ENCODE measurements at regions not wholly inside any gene's neighbourhood (a gene's known extent, or its start where the extent isn't known, plus 50 kb on each side); places are given as distances from the start of the nearest gene placed in this dataset.

DNA sequence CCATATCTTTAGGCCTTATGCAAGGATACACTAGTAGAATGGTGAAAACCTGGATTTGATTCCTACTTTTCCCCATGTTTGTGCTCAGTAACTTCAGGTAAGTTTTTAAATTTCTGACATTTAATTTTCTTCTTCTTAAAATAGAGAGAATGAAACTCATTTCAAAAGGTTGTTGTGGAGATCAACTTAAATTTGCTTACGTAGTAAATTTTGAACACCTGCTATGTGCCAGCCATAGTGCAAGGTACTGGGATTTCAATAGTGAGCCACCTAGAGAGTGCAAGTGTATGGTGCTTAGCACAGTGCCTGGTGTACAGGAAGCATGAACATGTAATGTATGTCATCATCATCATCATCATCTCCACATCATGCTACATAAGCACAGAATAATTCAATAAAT, 73.6 kb upstream of the SMIM36 start:
- DNase-seq = no peak

DNA sequence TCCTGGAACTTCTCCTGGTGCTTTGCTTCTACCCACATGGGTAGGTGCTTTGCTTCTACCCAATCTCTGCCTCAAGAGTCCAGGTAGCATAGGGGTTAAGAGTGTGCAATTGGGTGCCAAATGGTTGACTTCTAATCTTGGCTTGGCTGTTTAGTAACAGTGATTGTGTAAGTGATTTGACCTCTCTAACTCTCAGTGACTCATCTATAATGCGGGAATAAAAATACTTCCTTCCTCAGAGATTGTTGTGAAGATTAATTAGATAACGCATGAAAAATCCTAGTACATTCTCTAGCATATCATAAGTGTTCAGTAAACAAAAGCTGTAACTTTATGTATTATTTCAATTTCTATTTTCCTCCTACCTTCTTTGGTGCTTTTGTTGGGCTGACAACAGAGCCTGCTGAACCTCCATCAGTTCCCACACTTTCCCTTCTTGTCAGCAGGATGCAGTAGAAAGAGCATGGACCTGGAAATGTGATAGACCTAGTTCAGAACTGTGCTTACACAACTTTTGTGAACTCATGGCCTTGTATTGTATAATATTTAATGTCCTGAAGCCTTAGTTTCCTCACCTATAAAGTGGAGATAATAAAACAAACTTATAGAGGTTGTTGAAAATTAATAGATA, 72.9 kb upstream of the SMIM36 start:
- no peak for DNase-seq

DNA sequence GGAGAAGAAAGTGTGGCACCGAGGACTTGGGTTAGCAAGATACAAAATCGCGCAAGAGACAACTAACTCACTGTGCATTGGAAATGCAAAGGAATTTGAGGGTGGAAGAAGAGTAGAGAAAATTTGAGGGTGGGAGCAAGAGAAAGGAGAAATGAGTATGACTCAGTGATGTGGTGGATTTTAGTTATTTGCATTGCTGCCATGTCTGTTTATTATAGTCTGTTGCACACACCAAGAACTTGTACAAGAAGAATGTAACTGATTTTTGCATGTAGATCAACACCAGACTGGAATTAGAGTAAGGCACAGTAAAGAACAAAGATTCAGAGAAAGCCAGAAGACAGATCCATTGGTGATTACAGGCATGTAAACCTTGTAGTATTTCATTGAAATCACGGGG, 71.6 kb upstream of the SMIM36 start:
- DNase-seq = no peak

DNA sequence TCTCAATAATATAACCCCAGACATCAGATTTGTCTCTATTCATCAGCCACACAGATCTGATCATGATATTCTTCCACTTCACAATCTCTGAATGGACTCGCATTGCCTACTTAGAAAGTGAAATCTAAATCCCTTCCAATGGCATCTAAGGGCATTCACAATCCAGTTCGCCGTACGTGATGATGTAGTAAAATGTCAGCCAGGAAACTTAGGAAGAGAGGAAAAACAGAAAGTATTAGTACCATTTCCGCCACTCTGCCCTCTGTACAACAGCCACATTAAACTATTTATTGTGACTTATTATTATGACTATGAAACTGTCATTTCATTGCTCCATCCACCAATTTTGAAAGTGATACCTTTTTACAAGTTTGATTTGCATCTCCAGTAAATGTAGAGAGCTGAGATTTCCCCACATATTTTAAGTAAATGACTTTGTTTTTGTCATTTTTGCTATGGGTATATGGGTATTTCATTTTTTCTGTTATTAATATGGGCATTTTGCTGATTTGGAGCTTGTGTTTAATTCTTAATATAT, 69.4 kb upstream of the SMIM36 start:
- DNase-seq = no peak

DNA sequence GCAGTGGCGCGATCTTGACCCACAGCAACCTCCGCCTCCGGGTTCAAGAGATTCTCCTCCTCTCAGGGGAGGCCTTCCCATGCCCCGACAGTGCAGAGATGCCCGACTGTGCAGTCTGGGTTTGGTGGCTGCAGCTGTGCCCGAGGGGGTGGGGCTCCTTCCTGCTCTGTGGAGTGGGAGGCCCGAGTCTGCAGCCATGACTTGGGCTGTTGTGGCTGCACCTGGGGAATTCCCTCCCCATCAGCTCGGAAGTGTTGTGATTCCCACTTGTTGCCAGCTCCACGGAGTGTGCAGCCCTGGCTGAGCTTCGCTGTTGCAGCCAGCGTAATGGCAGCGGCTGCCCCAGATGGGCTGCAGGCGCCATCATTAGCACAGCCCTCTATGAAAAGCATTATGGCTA, 66.4 kb upstream of the SMIM36 start:
- DNase-seq = peak in 1 of 51 donors; percentile 3

DNA sequence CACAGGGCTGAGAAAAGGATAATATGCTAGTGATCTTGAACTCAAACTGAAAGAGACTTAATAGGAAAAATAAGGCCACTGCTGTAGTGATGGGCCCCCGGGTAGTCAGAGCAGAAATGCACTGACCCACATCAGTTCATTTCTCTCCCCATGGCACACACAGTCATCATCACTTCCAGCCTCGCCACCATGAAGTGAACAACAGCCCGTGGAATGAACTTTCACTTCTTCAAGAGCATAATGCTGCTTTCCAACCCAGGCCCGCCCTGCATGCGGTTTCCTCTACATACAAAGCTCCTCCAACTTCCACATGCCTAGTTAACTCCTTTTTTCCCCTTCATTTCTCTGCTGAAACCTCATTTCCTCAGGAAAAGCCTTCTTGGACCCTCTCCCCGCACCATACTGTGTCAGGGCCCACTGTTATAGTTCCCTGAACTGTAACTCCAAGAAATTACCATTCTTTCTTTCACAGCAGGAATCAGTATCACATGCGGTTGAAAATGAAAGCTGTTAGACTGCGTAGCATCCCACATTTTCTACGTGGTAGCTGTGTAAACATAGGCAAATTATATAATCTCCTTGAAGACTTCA, 65.8 kb upstream of the SMIM36 start:
- DNase-seq = peak in 9 of 51 donors; percentile 1 to 22 (median 9)

DNA sequence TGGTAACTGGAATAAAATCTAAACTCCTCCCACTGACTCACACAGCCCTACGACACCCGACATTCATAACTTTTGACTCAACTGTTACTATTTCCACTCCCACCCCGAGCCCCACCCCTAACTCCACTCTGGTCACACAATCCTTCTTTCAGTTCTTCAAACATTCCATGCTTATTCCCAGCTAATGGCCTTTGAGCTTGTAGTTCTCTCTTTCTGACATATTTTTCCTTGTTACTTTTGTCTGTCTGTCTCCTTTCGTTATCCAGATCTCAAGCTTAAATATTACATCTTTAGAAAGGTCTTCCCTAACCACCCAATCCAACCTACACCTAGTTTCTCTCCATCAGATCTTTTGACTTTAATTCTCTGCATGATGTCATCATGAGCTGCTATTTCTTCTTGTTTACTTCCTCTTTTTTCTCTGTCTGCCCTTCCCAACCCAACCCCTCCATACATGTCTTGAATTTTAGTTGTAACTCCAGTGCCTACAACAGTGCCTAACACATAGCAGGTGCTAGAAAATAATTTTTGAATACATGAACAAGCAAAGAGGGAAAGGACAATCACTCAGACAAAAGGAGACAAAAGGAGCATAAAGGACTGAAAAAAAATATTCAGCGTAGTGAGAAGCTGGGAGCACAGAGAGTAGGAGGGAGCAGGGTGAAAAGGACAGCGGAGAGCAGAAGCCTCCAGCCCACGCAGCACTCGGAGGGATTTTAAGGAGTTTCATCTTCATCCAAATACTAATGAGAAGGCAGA, 65.2 kb upstream of the SMIM36 start:
- DNase-seq = no peak

DNA sequence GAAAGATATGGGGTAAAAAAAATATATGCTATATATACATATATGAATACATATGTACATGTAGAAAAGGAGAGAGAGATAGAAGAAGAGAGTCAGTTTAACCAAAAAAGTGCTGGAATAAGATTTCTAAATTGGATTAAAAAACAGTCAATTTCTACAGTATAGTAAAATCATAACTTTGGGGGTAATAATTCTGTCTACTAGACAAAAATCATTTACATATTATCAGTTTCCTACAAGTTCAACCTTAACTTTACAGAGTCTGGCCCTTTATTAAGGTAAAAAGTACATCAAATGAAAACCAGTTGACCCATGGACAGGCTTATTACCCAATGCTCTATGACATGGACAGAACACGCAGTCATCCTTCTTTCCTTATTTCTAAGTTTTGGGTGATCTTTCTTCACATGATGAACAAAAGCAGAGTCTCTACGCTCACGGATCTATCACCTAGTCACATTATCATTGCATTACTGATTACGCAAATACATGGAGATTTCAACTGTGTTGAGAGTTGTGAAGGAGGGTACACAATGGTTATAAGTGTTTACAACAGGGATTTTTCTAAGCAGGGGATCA, 63.9 kb upstream of the SMIM36 start:
- no peak for DNase-seq

DNA sequence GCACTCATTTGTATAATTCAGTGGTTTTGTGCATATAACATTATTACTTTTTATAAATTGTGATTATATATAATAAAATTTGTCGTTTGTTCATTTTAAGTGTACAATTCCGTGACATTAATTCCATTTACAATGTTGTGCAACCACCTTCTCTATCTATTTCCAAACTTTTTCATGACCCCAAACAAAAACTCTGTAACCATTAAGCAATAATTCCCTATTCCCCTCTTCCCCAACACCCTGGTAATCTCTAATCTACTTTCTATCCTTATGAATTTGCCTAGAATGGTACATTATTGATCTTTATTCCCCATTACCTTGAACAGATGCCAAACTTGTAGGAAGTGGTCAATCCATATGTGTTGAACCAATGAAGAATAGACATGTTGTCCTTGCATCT, 61.3 kb upstream of the SMIM36 start:
- no peak for DNase-seq

DNA sequence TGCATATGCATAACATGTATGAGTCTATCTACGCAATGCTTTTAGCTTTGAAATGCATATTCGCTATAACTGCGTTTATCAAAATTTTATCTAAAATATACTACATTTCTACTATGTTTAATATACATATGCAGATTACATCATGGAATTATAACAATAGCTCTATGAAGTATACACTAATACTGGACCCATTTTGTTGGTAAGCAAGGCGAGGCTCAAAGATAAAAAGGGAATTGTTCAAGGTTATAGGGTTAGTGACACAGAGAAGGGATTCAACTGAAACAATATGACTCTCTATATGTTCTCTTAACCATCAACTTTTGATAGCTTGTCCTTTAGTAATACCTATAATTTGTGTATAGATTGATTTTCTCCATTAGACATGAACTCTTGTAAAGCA, 60.9 kb upstream of the SMIM36 start:
- no peak for DNase-seq

DNA sequence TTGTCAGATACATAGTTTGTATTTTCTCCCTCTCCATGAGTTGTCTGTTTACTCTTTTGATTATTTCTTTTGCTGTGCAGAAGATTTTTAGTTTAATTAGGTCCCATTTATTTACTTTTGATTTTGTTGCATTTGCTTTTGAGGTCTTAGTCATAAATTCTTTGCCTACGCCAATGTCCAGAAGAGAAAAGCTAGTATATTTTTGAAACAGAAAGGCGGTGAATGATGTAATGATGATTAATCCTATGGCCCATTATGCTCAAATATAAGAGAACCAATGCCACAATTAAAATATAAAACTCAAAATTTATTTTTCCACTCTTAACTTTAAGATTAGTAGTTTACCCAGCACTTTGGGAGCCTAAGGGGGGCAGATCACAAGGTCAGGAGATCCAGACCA, 59.8 kb upstream of the SMIM36 start:
- DNase-seq = no peak

DNA sequence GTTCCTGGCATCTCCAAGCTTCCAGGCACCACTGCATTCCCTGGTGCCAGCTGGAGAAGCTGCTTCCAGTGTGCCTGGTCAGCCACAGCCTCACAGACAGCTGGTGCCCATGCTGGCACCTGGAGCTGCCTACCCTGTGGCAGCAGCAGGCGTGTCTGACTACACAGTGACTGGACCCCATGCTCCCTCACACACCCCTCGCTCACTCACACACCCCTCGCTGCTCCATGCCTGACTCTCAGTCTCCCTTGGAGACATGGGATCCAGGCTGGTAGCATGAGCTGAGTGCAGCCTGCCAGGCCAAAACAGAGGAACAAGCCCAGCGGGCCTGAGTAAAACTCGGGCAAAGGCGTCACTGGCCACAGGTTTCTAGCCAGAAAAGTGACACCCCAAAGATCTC, 59.1 kb upstream of the SMIM36 start:
- no peak for DNase-seq

DNA sequence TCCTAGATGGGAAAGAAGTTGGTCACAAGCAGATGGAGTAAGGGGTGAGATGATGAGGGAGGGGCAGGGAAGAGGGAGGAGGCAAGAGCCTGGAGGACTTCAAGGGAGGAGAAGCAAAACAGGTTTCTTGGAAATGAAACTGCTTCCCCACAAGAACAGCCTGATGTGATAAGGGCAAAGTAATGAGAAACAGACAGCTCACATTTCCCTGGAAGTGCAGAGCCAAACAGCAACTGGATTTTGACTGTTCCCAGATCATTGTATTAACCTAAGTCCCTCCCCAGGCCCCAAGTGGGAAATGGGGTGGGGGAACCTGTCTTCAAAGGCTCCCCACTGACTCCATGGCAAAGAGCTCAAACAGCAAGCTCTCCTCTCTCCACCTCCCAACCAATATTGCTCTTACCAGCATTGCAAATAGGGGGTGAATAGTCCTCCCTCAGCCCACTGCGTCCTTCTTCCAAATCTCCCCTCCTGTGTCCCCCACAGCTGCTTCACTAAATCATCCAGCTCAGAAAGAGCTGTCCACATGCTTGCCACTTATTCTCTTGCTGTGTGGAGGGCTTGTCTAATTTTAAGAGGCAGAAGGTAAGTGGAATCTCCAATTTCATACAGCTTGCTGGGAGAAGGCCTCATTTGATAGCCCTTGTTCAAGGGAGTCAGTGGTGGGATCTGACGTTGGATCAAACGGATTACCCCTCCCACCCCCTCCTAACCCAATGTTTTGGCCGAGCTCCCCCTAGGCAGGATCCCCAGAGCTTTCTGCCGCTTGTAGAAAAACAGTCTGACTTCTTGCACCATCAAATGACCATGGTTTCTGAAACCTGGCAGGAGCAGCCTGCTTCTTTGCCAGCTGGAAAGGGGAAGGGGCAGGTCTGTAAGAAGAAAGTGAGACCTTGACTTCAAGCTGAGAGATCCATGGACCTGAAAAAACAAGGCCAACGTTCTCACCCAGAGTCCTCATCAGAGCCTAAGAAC, 56.3 kb upstream of the SMIM36 start:
- peak in 3 of 51 donors; percentile 1 to 7 (median 1) for DNase-seq

DNA sequence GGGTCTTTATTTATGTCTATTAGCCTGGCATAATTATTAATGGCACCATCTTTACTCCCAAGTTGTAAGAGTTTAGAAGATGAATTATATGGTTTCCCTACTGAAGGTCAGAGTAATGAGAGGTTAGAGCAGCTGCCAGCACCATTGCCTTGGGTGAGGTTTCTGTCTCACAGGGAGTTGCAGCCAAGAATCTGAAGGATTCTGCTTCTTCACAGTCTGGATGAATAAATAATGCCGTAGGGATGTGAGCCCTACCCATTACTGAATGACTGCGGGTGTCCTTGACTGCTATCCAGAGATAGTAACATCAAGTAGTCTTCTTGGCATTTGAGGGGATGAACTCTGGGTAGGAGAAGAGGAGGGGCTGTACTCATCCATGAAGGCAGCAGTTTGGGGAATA, 52.8 kb upstream of the SMIM36 start:
- DNase-seq = no peak

DNA sequence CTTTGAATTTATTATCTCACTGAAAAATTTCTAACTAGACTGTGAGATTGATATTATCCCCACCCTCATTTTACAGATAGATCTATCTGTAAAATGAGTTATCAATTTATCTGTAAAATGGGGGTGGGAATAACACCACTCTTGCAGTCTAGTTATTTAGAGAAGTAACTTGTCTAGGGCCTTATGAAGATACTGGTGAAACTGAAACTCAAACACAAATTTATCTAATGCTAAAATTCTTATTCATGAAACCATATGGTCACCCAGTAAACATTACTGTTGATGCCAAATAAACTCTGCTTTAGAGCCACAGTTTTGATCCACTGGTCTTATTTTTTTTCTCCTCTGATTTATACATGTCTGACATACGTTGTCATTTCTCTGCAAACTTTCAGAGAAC, 52.1 kb upstream of the SMIM36 start:
- no peak for DNase-seq

DNA sequence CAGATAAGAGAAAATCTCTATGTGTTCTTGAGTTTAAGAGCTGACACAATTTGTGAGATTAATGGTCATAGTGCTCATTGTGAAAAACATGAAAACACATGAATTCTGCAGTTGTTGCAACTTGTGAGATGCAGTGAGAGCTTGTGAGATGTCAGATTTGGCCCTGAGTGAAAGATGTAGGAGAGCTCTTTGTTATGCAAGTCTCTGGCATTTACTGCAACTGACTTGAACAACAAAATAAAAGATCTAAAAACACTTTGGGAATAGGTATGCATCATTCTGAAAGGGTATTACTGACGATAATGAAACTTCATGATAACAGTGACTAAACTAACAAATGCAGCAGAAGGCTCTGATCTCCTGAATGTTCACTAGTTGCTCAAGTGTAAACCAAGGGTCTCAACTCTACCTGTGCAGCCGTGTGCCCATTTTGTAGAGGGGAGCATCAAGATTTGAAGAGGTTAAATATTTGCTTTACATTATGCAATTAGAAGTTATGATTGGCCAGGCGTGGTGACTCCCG, 50.8 kb upstream of the SMIM36 start:
- no peak for DNase-seq

DNA sequence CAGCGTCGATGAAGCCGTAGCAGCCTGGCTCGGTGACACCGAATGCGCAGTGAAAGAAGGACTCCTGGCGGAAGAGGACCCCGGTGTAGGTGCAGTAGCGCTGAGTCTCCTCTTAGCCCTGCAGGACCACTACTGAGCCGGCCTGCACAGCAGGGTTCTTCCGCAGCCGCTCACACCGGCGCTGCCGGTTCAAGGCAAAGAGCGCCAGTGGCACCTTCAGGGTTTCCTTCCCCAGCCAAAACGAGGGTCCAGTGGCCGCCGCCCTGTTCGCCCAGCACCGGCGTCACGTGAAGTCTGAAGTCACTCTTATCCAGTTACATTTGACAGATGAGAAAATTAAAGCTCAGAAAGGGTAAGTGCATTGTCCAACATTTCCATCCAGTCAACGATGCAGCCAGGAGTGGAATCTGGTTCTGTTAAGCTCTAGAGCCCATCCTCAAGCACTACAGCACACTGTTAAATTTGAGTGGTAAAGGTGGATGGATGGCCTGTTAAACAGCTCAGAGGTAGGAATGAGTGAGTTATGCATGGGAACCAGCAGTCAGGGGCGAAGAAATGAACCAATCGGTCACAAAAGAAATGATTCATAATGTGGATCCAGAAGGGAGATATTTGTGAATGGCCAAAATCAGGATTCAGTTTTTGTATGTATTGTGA, 50.2 kb upstream of the SMIM36 start:
- DNase-seq = no peak

Data from hypothalamus (tissue), 51 donors.